ENCODE measurements at regions not wholly inside any gene's neighbourhood (a gene's known extent, or its start where the extent isn't known, plus 50 kb on each side); places are given as distances from the start of the nearest gene placed in this dataset.

GRCh38 chr7:91731976-91732375, 148.5 kb downstream of the MTERF1 start (continued):
- no peak for TF ChIP-seq CTCF (tag by site-specific recombination; IDR thresholded peaks at IDR 0.05)
- no peak for TF ChIP-seq ZNF37A (tag by site-specific recombination; IDR thresholded peaks at IDR 0.05)
- no peak for TF ChIP-seq ZNF26 (tag by site-specific recombination; IDR thresholded peaks at IDR 0.05)
- TF ChIP-seq MYNN (tag by site-specific recombination; IDR thresholded peaks at IDR 0.05; ENCODE audit: borderline replicate concordance): no peak
- no peak for TF ChIP-seq ZNF670 (tag by site-specific recombination; IDR thresholded peaks at IDR 0.05; ENCODE audit: low read depth)
- TF ChIP-seq PRDM1 (tag by site-specific recombination; IDR thresholded peaks at IDR 0.05): no peak
- no peak for TF ChIP-seq MZF1 (tag by site-specific recombination; IDR thresholded peaks at IDR 0.05; ENCODE audit: borderline replicate concordance)
- TF ChIP-seq KLF16 (tag by site-specific recombination; IDR thresholded peaks at IDR 0.05): no peak

- no peak for TF ChIP-seq ZNF629 (tag by site-specific recombination; IDR thresholded peaks at IDR 0.05)
- TF ChIP-seq INSM2 (tag by site-specific recombination; IDR thresholded peaks at IDR 0.05): no peak
- no peak for TF ChIP-seq YY1 (tag by site-specific recombination; IDR thresholded peaks at IDR 0.05)
- TF ChIP-seq KLF1 (tag by site-specific recombination; IDR thresholded peaks at IDR 0.05): no peak
- no peak for TF ChIP-seq ZNF248 (tag by site-specific recombination; IDR thresholded peaks at IDR 0.05)
- CTCF ChIA-PET: interaction anchor here (0.6 to 0.7 kb wide), 3 partner anchors 35 to 411 kb away, joined by 3 to 4 read pairs (median 3); no protein-coding TSS in a partner anchor
- POLR2A ChIA-PET: no interaction called here
These were observed 131.1 kb downstream of the MTERF1 start for GRCh38 chr7:91749418-91749817.

GRCh38 chr7:91750091-91750490, 130.4 kb downstream of the MTERF1 start:
- no peaks in the 10 kb centered on the region for H3K9me3 ChIP-seq (ENCODE audit: control insufficient read depth, insufficient read depth, low read depth, low read length)
- CTCF ChIA-PET: interaction anchor here (0.7 kb wide), 1 partner anchor 46 kb away, joined by 4 read pairs; no protein-coding TSS in a partner anchor

More at GRCh38 chr7:91749418-91749817, 131.1 kb downstream of the MTERF1 start:
- Histone ChIP-seq H3K36me3 (ENCODE audit: control insufficient read depth in 2 of 2, insufficient read depth in 1 of 2, low read length in 2 of 2) (no peaks in the 10 kb centered on the region), H3K4me3 (ENCODE audit: low read depth, low read length) (no peak overlapping the region), H3K4me1 (ENCODE audit: control insufficient read depth, insufficient read depth, low read length) (no peaks in the 10 kb centered on the region), H3K27ac (ENCODE audit: extremely low read depth, low read depth, low read length) (no peak overlapping the region), H3K9me3 (ENCODE audit: control insufficient read depth, insufficient read depth, low read depth, low read length) (no peaks in the 10 kb centered on the region)

More at GRCh38 chr7:91750091-91750490, 130.4 kb downstream of the MTERF1 start:
- H3K36me3 ChIP-seq (ENCODE audit: control insufficient read depth in 2 of 2, insufficient read depth in 1 of 2, low read length in 2 of 2): no peaks in the 10 kb centered on the region
- POLR2A ChIA-PET: no interaction called here
- H3K4me1 ChIP-seq (ENCODE audit: control insufficient read depth, insufficient read depth, low read length): no peaks in the 10 kb centered on the region
- TF ChIP-seq ZNF362 (tag by site-specific recombination; IDR thresholded peaks at IDR 0.05) (no peak), ZNF580 (tag by site-specific recombination; IDR thresholded peaks at IDR 0.05) (no peak), SCRT2 (tag by site-specific recombination; IDR thresholded peaks at IDR 0.05) (no peak), SETDB1 (IDR thresholded peaks at IDR 0.05; ENCODE audit: insufficient read length, low read length) (no peak), ZNF776 (tag by site-specific recombination; IDR thresholded peaks at IDR 0.05; ENCODE audit: borderline replicate concordance) (no peak), ZNF280D (tag by site-specific recombination; IDR thresholded peaks at IDR 0.05) (no peak), ZBTB6 (tag by site-specific recombination; IDR thresholded peaks at IDR 0.05) (no peak)
- no peak overlapping the region for H3K27ac ChIP-seq (ENCODE audit: extremely low read depth, low read depth, low read length)
- no peak overlapping the region for H3K4me3 ChIP-seq (ENCODE audit: low read depth, low read length)
